Upper lobe of left lung (tissue), 4 donors: ENCODE measurements at regions not wholly inside any gene's neighbourhood (a gene's known extent, or its start where the extent isn't known, plus 50 kb on each side); places are given as distances from the start of the nearest gene placed in this dataset.

ENCODE experiments used
- EP300 ChIP-seq, 4 donors: sonication (generic); formaldehyde crosslinking; IDR thresholded peaks; one replicate each; pipeline ENCODE4 v1.5.1; 2017; ENCODE audit warnings: antibody characterized with exemption in 4 of 4, control low read depth in 2 of 4
- TF ChIP-seq, protein P1 (sequence below), 6 experiments: fragments of 450-650 bp in 4 of 6; fragments of 200-600 bp in 2 of 6; sonication (generic) in 2 of 6; IDR thresholded peaks; one replicate each; pipeline ENCODE4 v1.5.1; 2016 to 2019; ENCODE audit warnings: antibody characterized with exemption in 6 of 6

- no peak for TF ChIP-seq EP300 (IDR thresholded peaks at IDR 0.05)
- TF ChIP-seq, protein P1, sequence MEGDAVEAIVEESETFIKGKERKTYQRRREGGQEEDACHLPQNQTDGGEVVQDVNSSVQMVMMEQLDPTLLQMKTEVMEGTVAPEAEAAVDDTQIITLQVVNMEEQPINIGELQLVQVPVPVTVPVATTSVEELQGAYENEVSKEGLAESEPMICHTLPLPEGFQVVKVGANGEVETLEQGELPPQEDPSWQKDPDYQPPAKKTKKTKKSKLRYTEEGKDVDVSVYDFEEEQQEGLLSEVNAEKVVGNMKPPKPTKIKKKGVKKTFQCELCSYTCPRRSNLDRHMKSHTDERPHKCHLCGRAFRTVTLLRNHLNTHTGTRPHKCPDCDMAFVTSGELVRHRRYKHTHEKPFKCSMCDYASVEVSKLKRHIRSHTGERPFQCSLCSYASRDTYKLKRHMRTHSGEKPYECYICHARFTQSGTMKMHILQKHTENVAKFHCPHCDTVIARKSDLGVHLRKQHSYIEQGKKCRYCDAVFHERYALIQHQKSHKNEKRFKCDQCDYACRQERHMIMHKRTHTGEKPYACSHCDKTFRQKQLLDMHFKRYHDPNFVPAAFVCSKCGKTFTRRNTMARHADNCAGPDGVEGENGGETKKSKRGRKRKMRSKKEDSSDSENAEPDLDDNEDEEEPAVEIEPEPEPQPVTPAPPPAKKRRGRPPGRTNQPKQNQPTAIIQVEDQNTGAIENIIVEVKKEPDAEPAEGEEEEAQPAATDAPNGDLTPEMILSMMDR (IDR thresholded peaks at IDR 0.05) = no peak
These were observed 197.5 kb upstream of the C2CD4B start for GRCh38 chr15:62362608-62363007.
